GM15510 (cell line): ENCODE measurements at regions not wholly inside any gene's neighbourhood (a gene's known extent, or its start where the extent isn't known, plus 50 kb on each side); places are given as distances from the start of the nearest gene placed in this dataset.

Source experiments
- POLR2A ChIP-seq: IDR thresholded peaks from 3 replicates; pipeline ENCODE4 v1.6.1; 2011; ENCODE audit warnings: borderline replicate concordance; ENCODE audit not compliant: insufficient read length; ENCODE audit errors: extremely low read depth

GRCh38 chr6:44002593-44003344 lies 124.5 kb downstream of the MRPL14 start:
- no peak for TF ChIP-seq POLR2A

- TF ChIP-seq POLR2A, result no peak
Observed at GRCh38 chr6:44002067-44002592, 125.1 kb downstream of the MRPL14 start.

GRCh38 chr6:44001318-44002066 lies 125.8 kb downstream of the MRPL14 start:
- no peak for TF ChIP-seq POLR2A

- TF ChIP-seq POLR2A, result peak; percentile 51
Observed at GRCh38 chr6:44000164-44000842, 126.9 kb downstream of the MRPL14 start.

DNA sequence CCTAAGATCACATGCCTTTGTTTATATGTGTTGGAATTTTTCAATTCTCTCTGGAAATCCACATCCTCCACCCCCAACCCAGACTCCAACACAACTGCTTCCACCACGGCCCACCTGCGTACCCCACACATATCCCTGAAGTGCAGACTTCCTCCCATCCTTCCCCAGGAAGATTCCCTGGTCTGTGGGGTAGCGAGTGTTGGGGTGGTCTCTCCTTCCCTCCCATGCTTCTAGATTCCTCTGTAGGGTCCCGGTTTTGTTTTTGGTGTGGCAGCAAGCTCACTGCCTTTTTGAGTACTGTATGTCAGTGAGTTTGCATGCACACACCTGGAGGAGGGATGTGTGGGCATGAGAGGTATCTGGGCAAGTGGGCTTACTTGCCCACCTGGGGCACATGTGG lies 127.6 kb downstream of the MRPL14 start:
- no peak for TF ChIP-seq POLR2A

DNA sequence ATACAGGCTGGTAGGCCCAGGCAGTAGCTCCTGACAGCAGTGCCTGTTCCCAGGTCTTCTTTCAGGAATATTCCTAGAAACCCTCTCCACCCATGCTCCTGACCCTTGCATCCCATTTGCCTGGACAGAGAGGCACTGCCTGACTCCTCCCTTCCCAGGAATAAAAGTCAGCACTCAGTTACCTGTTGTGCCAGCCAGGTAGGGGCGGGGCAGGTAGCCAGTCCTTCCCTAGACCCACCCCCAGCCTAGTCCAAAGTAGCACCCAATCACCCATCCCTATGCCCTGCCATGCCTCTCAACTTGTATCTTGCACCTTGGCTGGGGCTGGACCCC lies 129.9 kb downstream of the MRPL14 start:
- TF ChIP-seq POLR2A, result no peak

- TF ChIP-seq POLR2A, result no peak
Observed at GRCh38 chr6:43996618-43997344, 130.5 kb downstream of the MRPL14 start.

DNA sequence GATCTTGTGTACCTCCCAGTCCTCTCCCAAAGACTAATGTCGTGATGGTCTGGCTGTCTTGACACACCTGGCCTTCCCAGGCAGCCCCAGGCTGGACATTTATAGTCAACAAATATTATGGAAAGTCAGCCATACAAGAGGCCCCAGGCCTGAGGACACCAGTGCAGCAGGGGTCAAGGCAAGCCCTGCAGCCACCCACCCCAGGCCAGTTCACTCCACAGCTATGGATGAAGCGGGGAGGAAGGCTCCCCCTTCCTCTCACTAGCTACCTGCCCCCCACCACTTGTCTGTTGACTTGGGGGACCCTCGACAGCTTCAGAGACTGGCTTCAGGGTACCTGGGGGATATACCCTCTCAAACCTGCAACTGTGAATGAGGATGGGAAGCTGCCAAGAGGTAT lies 132.1 kb downstream of the MRPL14 start:
- TF ChIP-seq POLR2A, result no peak

GRCh38 chr6:43993881-43994523 lies 133.2 kb downstream of the MRPL14 start:
- TF ChIP-seq POLR2A, result no peak

DNA sequence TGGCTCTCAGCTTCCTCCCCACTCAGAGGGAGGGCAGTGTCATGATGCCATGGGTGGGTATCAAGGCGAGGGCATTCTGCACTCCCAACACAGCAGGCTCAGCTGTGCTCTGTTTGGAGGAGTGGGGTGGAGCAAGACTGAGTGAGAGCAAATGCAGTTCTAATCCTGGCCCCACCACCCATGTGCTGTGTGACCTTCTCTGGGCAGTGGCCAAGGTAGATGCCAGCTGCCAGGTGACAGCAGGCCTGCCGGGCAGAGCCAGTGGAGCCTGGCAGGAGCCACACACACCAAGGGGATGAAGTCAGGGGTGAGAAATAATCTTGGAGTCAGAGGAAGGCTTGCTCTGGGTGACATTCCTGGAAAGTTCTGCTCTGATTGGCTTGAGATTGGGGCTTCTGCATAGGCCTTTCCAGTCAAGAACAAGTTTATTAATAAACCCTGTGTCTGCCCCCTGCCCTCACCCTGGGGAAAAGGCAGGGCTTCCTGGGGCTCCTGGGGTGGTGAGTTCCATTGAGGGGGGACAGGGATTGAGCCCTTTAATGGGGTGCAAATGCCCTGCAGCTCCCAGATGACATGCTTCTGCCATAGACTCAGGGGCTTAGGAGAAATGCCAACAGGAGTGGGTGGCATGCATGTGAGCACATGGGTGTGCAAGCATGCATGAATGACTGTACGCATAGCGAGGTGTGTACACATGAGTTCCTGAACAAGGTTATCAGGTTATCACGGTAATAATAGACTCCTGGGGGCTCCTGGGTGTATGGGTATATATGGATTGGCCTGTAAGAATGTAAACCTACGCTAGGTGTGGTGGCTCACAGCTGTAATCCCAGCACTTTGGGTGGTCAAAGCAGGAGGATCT lies 134.2 kb downstream of the MRPL14 start:
- no peak for TF ChIP-seq POLR2A

GRCh38 chr6:43992126-43992663 lies 135.1 kb downstream of the MRPL14 start:
- no peak for TF ChIP-seq POLR2A

DNA sequence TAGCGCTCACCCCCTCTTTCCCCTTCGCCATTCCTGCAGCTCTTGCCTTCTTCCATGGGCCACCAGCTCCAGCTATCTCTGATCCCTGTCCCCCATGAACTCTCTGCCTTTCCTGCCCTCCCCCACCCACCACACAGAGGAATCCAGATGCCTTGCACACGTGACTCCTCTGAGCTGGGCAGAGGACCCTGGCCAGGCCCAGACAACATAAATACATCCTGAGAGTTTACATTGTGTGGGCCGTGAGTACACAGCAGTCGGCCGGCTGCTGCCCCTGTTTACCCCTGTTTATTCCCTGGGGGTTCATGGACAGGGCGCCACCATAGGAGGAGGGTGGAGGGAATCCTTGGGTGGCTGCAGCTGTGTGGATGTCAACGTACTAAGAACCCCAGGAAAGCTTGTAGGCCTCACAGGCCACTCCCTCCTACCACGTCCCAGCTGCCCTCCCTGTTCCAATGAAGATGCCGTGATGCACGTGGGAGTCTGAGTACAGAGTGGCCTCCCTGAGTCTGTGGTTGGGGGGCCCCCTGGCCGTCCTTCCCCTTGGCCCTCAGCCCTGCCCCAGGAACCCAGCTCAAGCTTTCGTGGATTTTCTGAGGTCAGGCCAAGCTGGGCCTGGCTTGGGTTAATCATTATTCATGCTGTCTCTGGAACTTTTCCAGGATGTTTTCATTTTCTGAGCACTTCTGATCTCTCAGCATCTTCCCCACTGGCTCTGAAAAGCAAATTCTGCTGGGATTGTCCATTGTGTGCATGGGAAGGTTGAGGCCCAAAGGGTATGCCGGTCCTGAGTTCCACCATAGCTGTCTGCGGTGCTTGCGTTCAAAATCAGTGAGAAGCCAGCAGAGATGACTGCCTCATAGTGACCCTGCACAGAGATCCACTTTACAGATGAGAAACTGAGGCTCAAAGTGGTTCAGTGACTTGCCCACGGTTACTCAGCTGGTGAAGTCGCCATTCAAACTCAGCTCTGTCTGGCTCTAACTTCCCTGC lies 136.3 kb downstream of the MRPL14 start:
- no peak for TF ChIP-seq POLR2A
